Esophagus muscularis mucosa (tissue), 4 donors: ENCODE measurements at regions not wholly inside any gene's neighbourhood (a gene's known extent, or its start where the extent isn't known, plus 50 kb on each side); places are given as distances from the start of the nearest gene placed in this dataset.

Source experiments
- DNase-seq: peaks from one replicate; pipeline ENCODE4 v3.0.0-alpha.2; 2017; ENCODE audit errors: extremely low spot score
- H3K27ac ChIP-seq, 4 donors: fragments of 200-600 bp; sonication (generic); replicated peaks in 1 of 4; 1 replicate in 3 of 4; 2 replicates in 1 of 4; pipeline ENCODE4 v1.5.1; 2016 to 2019; ENCODE audit warnings: mild to moderate bottlenecking in 1 of 4
- H3K27me3 ChIP-seq, 4 donors: fragments of 200-600 bp; sonication (generic); one replicate each; pipeline versions ENCODE4 v1.5.1 to v1.6.0; 2016 to 2019
- H3K36me3 ChIP-seq, 4 donors: fragments of 200-600 bp; sonication (generic); one replicate each; pipeline ENCODE4 v1.5.1; 2016 to 2019
- H3K4me1 ChIP-seq, 4 donors: fragments of 200-600 bp; sonication (generic); one replicate each; pipeline ENCODE4 v1.5.1; 2016 to 2019
- H3K4me3 ChIP-seq, 4 donors: fragments of 200-600 bp; sonication (generic); 1 replicate in 2 of 4; 2 replicates in 2 of 4; pipeline ENCODE4 v1.5.1; 2016 to 2019; ENCODE audit warnings: mild to moderate bottlenecking in 4 of 4, moderate library complexity in 1 of 4
- H3K9me3 ChIP-seq, 4 donors: fragments of 200-600 bp; sonication (generic); 1 replicate in 3 of 4; 2 replicates in 1 of 4; pipeline ENCODE4 v1.5.1; 2016 to 2019
- EP300 ChIP-seq: sonication (generic); formaldehyde crosslinking; IDR thresholded peaks from one replicate; pipeline ENCODE4 v1.6.1; 2017; ENCODE audit warnings: antibody characterized with exemption
- POLR2A ChIP-seq: fragments of 450-650 bp; IDR thresholded peaks from one replicate; pipeline ENCODE4 v1.6.1; 2017; ENCODE audit warnings: antibody characterized with exemption, moderate library complexity, mild to moderate bottlenecking, low read depth
- POLR2AphosphoS5 ChIP-seq, 2 donors: sonication (generic); formaldehyde crosslinking; IDR thresholded peaks; one replicate each; pipeline ENCODE4 v1.6.1; 2017; ENCODE audit warnings: antibody characterized with exemption in 2 of 2
- WGBS: methylation state at CpG from one replicate; pipeline ENCODE4 v1.1.5; 2018; 5-methylcytosine and 5-hydroxymethylcytosine counted together
- intact Hi-C: fragments of 100-400 bp; cut with DNase I; formaldehyde crosslinking; loops from one replicate; pipeline ENCODE4 v1.15.1; 2023
- TF ChIP-seq, protein P1 (sequence below), 3 experiments: fragments of 200-600 bp in 2 of 3; fragments of 450-650 bp in 1 of 3; sonication (generic) in 2 of 3; IDR thresholded peaks; one replicate each; pipeline ENCODE4 v1.5.1; 2017 to 2019; ENCODE audit warnings: antibody characterized with exemption in 3 of 3, mild to moderate bottlenecking in 2 of 3, moderate library complexity in 1 of 3

DNA sequence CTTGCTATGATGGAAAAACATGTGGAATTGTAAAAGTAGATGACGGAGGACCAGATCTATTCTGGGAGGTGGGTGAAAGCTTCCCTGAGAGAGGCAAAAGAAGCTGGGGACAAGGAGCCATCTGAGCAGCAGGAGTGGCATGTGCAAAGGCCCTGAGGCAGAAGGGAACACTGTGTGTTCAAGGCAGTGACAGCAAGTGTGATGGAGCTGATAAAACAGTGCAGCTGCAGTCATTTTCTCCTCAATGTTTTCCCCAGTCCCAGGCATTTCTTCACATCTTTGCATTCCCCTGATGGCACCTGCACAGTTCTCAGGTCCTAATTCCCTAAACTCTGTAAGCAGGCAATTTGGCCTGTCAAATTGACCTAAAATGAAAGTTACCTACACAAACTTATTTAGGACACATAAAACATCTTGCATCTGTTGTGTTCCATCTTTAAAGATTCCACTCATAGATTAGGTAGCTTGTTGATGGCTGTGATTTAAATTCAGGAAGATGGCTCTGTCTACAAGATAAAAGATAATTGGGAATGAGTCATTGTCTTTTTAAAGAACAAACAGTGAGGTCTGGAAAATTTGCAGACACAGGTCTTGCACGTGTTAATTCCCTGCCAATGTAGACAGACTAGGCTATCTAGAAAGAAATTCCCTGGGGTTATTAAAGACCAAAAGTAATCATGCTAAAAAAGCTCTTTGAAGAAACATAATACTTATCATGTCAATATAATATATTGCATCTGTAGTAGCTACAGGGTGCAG lies 289.6 kb upstream of the SGCD start:
- WGBS, result 54% methylated on average over 2 of the region's 2 CpGs
- intact Hi-C loops, result no loop called here
- TF ChIP-seq, protein P1, sequence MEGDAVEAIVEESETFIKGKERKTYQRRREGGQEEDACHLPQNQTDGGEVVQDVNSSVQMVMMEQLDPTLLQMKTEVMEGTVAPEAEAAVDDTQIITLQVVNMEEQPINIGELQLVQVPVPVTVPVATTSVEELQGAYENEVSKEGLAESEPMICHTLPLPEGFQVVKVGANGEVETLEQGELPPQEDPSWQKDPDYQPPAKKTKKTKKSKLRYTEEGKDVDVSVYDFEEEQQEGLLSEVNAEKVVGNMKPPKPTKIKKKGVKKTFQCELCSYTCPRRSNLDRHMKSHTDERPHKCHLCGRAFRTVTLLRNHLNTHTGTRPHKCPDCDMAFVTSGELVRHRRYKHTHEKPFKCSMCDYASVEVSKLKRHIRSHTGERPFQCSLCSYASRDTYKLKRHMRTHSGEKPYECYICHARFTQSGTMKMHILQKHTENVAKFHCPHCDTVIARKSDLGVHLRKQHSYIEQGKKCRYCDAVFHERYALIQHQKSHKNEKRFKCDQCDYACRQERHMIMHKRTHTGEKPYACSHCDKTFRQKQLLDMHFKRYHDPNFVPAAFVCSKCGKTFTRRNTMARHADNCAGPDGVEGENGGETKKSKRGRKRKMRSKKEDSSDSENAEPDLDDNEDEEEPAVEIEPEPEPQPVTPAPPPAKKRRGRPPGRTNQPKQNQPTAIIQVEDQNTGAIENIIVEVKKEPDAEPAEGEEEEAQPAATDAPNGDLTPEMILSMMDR (IDR thresholded peaks at IDR 0.05), result no peak
- no peak overlapping the region for H3K27ac ChIP-seq
- H3K9me3 ChIP-seq, result no peaks in the 10 kb centered on the region
- no peaks in the 10 kb centered on the region for H3K4me1 ChIP-seq
- H3K4me3 ChIP-seq, result no peak overlapping the region
- no peak for DNase-seq
- no peaks in the 10 kb centered on the region for H3K36me3 ChIP-seq
- H3K27me3 ChIP-seq, result no peaks in the 10 kb centered on the region

DNA sequence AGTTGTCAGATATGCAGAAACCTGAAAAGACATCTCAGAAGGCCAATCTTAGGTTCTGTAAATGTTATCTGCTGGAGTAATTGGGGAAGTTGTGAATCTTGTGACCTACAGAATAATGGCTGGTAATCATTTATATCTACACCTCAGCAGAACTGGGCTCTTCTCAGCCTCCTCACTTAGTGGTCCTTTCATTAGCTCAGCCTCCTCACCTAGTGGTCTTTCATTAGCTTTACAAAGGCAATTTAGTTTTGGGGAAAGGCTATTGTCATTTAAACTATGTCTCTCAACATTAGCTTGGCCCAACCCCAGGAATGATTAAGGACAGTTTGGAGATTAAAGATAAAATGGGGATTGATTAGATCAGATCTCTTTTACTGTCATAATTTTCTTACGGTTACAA lies 284.2 kb upstream of the SGCD start:
- intact Hi-C loops, result no loop called here

DNA sequence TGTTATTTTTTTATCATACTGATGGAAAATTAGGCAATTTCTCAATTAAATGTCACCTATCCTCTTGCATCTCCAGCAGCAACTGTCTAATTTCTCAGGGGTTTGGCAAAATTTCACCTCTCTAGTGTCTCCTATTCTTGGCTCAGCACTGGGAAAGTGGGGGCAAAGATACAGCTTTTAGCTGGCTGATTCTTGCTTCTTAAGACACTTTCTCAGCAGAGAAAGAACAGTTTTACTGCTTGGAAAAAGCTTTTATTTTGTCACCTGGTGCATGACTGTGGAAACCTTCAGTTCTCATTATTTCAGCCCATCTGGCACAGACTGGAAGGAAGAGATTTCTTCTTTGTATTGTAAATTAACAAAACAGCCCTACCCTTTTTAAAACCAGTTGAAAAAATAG lies 283.6 kb upstream of the SGCD start:
- Histone ChIP-seq H3K4me3 (no peak overlapping the region), H3K4me1 (no peaks in the 10 kb centered on the region), H3K9me3 (peaks cover 0 to 7% (median 1%) of the 10 kb centered on the region in 4 donors), H3K27me3 (no peaks in the 10 kb centered on the region), H3K36me3 (no peaks in the 10 kb centered on the region), H3K27ac (no peak overlapping the region)
- TF ChIP-seq EP300 (no peak), POLR2AphosphoS5 (IDR thresholded peaks at IDR 0.05) (no peak), POLR2A (no peak)
- TF ChIP-seq, protein P1 (IDR thresholded peaks at IDR 0.05), result no peak
- intact Hi-C loops, result no loop called here
- DNase-seq, result no peak

More for the DNA sequence above, 284.2 kb upstream of the SGCD start:
- 92% methylated on average over 1 of the region's 1 CpG for WGBS
- Histone ChIP-seq H3K36me3 (no peaks in the 10 kb centered on the region), H3K4me1 (no peaks in the 10 kb centered on the region), H3K9me3 (peaks cover 0 to 7% (median 1%) of the 10 kb centered on the region in 4 donors), H3K27me3 (no peaks in the 10 kb centered on the region), H3K4me3 (no peak overlapping the region), H3K27ac (no peak overlapping the region)
- DNase-seq, result no peak
- TF ChIP-seq POLR2A, result no peak
- no peak for TF ChIP-seq EP300
- TF ChIP-seq, protein P1 (IDR thresholded peaks at IDR 0.05), result no peak

DNA sequence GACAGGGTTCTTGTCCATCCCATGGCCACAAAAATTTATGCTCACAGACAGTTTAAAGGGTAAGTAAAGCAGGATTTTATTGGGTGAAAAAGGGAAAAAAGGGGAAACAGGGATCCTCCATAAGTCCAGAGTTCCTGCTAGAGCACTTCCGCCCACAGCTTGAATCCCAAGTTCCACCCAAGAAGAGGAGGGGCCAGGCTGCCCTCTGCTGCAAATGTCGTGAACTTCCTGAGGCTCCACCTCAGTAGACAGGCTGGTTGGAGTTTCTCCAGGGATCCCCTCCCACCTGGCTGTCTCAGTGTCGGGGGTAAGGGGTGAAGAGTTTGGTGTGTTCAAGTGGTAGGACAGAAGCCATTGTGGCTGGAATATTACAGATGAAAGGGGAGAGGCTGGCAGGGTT lies 275.0 kb upstream of the SGCD start:
- no peak for TF ChIP-seq POLR2A
- TF ChIP-seq, protein P1 (IDR thresholded peaks at IDR 0.05), result no peak
- no peak for TF ChIP-seq EP300
- TF ChIP-seq POLR2AphosphoS5 (IDR thresholded peaks at IDR 0.05), result no peak
- Histone ChIP-seq H3K36me3 (no peaks in the 10 kb centered on the region), H3K27ac (no peak overlapping the region), H3K4me3 (no peak overlapping the region), H3K9me3 (peaks cover 0 to 6% (median 0%) of the 10 kb centered on the region in 4 donors), H3K27me3 (no peaks in the 10 kb centered on the region), H3K4me1 (no peaks in the 10 kb centered on the region)
- intact Hi-C loops, result no loop called here
- no peak for DNase-seq
- 66% methylated on average over 3 of the region's 3 CpGs for WGBS

DNA sequence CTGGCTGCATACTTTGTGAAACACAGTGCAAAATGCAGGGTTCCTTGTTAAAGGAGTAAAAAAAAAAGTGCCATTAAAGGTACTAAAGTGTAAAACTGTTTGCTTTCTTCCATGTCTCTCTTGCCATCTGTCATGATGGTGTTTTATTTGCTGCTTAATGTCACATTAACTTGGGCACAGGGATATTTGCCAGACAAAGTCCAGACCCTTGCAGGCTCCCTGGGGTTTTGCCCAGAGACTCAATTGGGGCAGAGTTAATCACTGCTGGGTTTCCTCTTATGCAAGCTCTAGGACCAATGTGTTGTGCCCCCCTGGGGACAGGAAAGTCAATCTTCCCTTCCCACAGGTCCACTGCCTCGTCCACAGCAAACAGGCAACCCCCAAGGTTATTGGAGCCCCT lies 274.3 kb upstream of the SGCD start:
- WGBS, result 60% methylated on average over 1 of the region's 1 CpG

More for the DNA sequence above, 274.3 kb upstream of the SGCD start:
- no peak for DNase-seq
- TF ChIP-seq POLR2A (no peak), POLR2AphosphoS5 (IDR thresholded peaks at IDR 0.05) (no peak), EP300 (no peak)
- TF ChIP-seq, protein P1 (IDR thresholded peaks at IDR 0.05), result no peak
- Histone ChIP-seq H3K27ac (no peak overlapping the region), H3K4me1 (no peaks in the 10 kb centered on the region), H3K4me3 (no peak overlapping the region), H3K9me3 (no peaks in the 10 kb centered on the region), H3K36me3 (no peaks in the 10 kb centered on the region), H3K27me3 (no peaks in the 10 kb centered on the region)
- intact Hi-C loops, result no loop called here
